ENCODE measurements at regions not wholly inside any gene's neighbourhood (a gene's known extent, or its start where the extent isn't known, plus 50 kb on each side); places are given as distances from the start of the nearest gene placed in this dataset.

GRCh38 chr19:28523619-28524018, 689.3 kb downstream of the UQCRFS1 start:
- DNase-seq = no peak

DNA sequence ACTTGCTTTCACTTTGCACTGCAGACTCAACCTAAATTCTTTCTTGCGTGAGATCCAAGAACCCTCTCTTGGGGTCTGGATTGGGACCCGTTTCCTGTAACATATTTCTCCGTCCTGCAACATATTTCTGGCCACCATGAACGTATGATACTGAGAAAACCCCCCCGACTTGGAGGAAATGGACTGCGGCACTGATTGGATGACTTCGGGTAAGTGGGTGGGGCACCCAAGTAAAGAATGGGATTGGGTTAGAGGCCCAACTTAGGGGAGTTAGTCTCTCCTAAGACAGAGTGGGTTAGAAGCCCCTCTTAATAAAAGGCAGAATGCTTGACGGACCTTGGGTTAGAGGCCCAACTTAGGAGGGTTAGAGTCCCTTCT, 690.4 kb downstream of the UQCRFS1 start:
- no peak for DNase-seq

DNA sequence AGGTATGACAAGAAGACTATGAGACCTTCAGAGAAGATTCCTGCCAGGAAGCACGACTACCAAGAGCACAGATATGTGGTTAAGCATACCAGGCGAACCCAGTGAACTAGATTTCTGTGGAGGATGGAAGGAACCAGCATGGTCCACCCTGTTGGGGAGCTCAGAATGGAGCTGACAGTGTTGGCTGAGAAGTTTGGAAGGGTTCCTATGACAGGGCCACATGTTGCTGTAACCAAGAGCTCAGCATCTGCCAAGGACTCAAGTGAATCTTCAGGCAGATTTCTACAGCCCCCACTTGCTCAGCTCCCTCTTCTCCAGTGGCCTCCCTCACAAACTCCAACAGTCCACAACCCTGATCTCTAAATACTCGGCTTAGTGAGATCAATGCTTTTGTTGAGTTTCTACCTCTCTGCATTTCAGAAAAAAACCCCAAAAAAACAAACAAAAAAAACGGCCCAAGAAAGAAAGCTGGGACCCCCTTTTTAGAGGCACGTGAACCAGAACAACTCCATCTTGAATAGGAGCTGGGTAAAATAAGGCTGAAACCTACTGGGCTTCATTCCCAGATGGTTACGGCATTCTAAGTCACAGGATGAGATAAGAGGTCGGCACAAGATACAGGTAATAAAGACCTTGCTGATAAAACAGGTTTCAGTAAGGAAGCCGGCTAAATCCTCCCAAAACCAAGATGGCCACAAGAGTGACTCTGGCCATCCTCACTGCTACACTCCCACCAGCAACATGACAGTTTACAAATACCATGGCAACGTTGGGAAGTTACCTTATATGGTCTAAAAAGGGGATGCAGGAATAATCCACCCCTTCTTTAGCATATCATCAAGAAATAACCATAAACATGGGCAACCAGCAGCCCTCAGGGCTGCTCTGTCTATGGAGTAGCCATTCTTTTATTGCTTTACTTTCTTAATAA, 691.1 kb downstream of the UQCRFS1 start:
- no peak for DNase-seq

DNA sequence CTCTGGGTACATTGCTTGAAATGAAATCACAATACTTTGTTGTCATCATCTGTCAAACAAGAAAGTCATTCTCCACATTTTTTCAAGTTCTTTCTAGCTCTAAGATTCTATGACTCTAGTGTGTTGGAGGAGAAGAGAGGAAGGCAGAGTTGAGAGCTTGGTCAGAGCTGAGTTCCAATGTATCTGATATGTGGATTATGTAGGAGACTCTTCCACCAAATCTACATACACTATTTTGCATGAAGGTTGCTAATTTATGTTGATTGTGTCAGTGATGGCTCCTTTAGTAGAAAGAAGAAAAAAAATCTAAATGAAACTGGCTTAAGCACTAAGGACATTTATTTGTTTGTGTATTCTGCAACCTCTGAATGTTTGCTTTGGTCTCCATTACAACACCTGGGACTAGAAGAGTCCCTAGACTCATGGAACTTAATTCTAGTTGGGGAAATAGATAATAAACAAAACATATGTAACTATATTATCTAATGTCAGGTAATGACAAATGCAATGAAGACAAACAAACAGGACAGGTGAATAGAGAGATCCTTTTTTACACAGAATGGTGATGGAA, 691.9 kb downstream of the UQCRFS1 start:
- DNase-seq = no peak

- DNase-seq = no peak
Observed at GRCh38 chr19:28519952-28520861, 692.7 kb downstream of the UQCRFS1 start.

DNA sequence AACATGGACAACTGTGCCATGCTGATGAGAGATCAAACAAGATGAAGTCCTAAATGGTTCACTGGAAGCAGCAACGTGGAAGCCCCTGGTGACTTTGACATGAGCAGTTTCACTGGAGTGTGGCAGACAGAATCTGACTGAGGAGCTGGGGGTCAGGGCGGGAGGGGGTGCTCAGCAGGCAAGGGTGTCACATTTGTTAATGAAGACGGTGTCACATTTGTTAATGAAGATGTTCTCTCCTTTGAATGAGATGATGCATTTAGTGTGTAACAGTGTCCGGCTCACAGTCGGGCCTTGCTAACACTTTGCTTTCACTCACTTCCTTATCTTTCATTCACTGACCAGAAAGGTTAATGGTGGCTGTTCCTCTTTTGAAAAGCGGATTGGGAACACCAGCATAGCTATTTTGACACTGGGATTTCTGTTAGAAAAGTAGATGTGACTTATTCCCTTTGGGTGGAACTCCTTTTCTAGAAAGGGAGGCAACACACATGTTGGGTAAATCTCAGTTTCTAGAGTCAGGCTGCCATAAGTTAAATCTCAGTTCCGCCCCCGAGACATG, 693.7 kb downstream of the UQCRFS1 start:
- no peak for DNase-seq

DNA sequence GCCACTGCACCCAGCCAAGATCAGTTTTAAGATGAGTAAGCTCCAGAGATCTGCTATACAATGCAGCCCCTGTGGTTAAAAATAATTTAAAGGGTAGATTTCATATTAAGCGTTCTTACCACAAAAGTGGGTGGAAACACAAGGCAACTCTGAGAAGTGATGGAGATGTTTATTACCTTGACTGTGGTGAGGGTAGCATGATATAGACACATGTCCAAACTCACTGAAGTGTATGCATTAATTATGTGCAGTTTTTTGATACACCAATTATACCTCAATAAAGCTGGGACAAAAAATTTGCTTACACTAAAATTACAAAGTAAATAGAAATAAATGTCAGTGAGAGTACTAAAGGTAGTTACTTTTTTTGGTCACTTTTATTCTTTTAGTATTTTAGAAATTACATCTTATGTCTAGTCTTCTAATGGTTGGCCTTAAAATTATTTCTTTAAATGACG, 696.5 kb downstream of the UQCRFS1 start:
- no peak for DNase-seq

DNA sequence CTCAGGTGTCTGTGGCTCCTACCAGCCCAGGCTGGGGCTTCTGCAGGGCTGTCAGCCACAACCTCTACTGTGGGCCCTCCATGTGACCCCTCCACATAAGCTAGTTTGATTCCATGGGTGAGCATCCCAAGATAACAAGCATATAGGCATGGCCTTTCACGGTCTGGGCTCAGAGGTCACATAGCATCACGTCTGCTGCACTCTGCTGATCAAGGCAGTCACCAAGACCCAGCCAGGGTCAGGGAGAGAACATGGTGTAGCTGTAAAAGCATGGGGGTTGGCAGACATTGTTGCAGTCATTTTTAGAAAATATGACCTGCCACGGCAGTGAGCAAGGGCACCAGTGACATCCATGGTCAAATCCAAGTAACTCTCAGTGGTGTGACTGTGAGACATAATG, 698.8 kb downstream of the UQCRFS1 start:
- DNase-seq = no peak

DNA sequence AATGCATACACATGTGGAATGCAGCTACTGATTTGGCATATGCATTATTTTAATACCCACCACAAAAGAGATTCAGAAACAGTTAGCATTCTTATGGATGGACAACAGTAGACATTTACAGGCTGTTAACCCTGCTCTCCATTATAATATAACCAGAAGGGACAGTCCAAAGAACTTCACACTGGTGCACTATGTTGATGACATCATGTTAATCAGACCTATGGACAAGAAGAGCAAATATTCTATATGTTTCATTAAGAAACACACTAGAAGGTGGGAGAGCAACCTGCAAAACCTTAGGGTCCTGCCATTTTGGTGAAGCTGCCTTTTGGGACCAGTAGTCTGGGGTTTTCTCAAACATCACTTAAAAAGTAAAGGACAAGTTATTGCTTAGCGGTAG, 701.3 kb downstream of the UQCRFS1 start:
- no peak for DNase-seq

DNA sequence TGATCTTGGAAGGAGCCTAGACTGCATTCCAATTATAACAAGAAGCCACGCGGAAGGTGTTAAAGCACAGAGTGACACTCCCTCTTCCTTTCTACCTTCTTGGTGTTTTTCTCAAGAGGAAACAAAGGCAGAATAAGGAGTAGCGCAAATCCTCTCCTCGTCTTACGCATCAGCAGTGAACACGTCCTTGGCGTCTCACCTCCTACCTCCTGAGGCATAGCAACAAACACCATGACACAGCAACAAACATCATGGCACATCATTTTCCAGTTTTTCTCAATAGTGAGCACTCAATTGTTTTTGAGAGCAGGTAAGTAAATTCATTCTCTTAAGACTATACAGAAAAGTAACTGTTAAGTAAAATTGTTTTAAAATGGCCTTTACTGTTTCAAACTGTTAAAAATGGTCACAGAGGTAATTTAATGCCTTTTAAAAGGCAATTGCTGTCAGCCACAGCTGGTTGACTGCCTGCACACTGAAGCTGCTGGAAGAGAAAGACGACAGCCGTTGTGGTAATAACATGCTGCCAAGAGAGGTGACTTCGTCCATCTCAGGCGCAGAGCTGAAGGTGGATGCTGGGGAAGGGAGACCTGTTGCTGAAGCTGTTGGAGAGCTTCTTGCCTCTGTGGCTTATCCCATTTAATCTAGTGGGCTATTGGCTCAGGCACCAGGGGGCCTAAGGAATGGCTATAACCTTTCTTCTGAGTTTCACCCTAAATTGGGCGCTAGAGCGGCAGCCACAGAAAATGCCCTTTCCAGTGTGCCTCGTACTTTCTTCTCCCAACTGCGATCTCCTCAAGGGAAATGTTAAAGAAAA, 703.7 kb downstream of the UQCRFS1 start:
- no peak for DNase-seq

DNA sequence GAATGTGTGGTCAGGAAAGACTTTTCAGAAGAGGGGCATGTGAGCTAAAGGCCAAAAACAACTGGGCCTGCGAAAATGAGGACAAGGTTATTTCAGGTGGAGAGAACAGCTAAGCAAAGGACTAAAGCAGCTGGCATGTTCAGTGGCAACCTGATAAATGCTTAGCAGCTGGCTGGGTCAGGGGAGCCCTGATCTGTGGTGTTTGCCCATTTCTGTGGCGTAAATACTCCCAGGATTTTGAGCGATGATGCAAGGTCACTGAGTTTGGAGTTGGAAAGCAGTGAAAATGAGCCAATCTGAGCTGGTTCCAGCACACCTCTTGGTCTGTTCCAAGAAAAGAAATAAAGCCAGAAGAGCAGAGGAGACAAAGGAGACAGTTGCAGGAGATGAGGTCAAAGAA, 704.3 kb downstream of the UQCRFS1 start:
- DNase-seq = no peak

GRCh38 chr19:28505933-28506332, 707.0 kb downstream of the UQCRFS1 start:
- no peak for DNase-seq

- DNase-seq = no peak
Observed at GRCh38 chr19:28505134-28505533, 707.8 kb downstream of the UQCRFS1 start.

DNA sequence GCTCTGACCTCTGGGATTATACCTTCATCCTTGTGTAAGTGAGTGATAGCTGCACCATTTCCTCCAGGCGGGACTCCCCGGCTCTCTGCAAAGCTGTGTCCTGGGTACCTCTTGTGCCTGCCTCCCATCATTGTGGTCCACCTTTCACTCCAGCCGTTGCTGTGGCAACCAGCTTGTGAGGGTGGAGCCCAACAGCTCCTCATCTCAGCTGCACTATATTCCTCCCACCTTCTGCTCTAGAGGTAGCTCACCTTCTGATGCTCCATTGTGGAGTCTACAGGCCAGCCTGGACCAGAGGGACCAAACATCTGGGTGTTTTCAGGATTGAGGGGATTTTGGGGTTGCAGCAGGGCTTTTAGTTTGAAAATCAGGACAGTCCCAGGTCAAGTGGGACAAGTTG, 708.2 kb downstream of the UQCRFS1 start:
- DNase-seq = no peak

GRCh38 chr19:28504139-28504538, 708.8 kb downstream of the UQCRFS1 start:
- DNase-seq = no peak

DNA sequence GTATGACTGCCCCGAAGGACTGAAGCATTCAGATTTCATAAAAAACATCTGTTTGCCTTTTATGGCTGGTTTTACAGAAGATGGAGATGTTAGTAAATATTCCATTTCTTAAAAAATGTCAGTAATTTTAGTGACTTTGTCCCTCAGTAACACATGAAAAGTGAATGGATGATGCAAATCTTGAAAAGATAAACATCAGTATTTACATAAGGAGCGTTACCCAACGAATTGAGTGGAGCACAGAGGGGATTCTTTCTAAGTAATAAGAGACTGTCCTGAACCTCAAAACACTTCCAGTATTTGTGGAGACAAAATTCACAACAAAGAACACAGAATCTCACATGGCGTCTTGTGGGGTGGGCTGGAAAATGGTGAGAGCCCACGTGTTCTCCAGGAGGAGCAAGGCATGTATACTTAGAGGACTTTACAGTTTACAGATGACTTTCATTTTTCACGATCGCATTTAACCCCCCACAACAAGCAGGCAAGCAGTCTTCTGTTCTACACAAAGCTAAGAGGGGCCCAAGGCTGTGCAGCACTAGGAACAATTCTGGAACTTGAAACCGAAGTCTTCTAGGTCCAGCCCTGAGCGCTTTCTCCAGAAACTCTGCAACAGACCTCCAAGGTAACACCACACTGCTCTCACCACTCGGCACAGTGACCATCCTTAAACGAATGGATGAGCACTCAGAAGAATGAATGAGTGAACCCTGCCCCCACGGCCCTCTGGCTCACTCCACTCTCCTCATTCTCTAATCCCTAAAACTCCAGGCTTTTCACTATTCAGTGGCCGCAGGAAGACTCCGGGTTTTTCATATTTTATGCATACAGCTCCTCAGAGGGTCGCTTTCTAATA, 709.8 kb downstream of the UQCRFS1 start:
- no peak for DNase-seq

- no peak for DNase-seq
Observed at GRCh38 chr19:28501976-28502375, 711.0 kb downstream of the UQCRFS1 start.

DNA sequence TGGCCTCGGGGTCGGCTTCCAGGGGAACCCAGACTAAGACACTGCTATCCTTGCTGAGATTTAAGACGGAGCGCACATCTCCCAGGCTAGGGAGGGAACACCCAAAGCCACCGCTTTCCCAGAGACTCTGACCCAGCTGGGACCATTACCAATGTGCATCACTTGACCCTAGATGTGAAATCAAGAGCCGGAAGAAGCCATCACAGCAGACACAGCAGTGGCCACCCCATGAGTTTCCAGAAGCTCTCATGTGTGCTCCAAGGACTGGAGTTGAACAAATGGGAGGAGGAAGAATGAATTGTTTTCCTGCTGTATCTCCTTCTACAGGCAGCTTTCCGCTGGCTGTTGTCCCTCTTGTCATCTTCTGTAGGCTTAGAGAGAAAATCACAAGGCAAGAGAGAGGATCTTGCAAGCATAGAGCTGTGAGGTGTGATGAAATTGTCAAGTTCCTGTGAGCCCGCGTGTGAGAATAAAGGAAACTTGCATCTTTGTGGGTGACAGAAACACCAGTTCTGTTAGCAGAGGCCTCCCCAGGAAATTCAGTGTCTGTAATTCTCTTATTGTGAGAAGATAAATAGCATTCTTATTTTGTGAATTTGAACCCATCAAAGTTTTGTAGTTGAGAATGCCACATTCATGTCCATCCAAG, 711.8 kb downstream of the UQCRFS1 start:
- DNase-seq = no peak

GRCh38 chr19:28500296-28500695, 712.7 kb downstream of the UQCRFS1 start:
- DNase-seq = no peak

GRCh38 chr19:28498404-28498976, 714.5 kb downstream of the UQCRFS1 start:
- DNase-seq = no peak

Measured in fibroblast of skin of abdomen (primary cell).